HG03342 (cell line): ENCODE measurements at regions not wholly inside any gene's neighbourhood (a gene's known extent, or its start where the extent isn't known, plus 50 kb on each side); places are given as distances from the start of the nearest gene placed in this dataset.

Source experiments
- ATAC-seq: cut with Tn5 transposase; IDR thresholded peaks from one replicate; pipeline ENCODE4 v1.9.1; 2021; ENCODE audit warnings: mild to moderate bottlenecking, moderate library complexity; ENCODE audit not compliant: unreplicated experiment

GRCh38 chr18:44046376-44046975 is 634.2 kb upstream of the SETBP1 start:
- no peak for ATAC-seq

GRCh38 chr18:44047585-44047984 is 633.1 kb upstream of the SETBP1 start:
- no peak for ATAC-seq

- no peak for ATAC-seq
Measured at GRCh38 chr18:44048435-44048834, 632.3 kb upstream of the SETBP1 start.

GRCh38 chr18:44048846-44049245 is 631.8 kb upstream of the SETBP1 start:
- ATAC-seq, result no peak

GRCh38 chr18:44051026-44051425 is 629.7 kb upstream of the SETBP1 start:
- ATAC-seq, result no peak

- ATAC-seq, result no peak
Measured at GRCh38 chr18:44054514-44054913, 626.2 kb upstream of the SETBP1 start.

- ATAC-seq, result no peak
Measured at GRCh38 chr18:44060197-44060596, 620.5 kb upstream of the SETBP1 start.

- ATAC-seq, result no peak
Measured at GRCh38 chr18:44061438-44061837, 619.2 kb upstream of the SETBP1 start.

GRCh38 chr18:44062345-44062744 is 618.3 kb upstream of the SETBP1 start:
- ATAC-seq, result no peak

GRCh38 chr18:44065206-44065605 is 615.5 kb upstream of the SETBP1 start:
- ATAC-seq, result no peak

- no peak for ATAC-seq
Measured at GRCh38 chr18:44066541-44066940, 614.1 kb upstream of the SETBP1 start.

GRCh38 chr18:44067186-44067585 is 613.5 kb upstream of the SETBP1 start:
- ATAC-seq, result no peak

GRCh38 chr18:44075038-44075437 is 605.6 kb upstream of the SETBP1 start:
- ATAC-seq, result no peak

GRCh38 chr18:44079606-44080005 is 601.1 kb upstream of the SETBP1 start:
- no peak for ATAC-seq

GRCh38 chr18:44080054-44080453 is 600.6 kb upstream of the SETBP1 start:
- no peak for ATAC-seq

GRCh38 chr18:44089732-44090131 is 591.0 kb upstream of the SETBP1 start:
- ATAC-seq, result no peak

- no peak for ATAC-seq
Measured at GRCh38 chr18:44090453-44090852, 590.2 kb upstream of the SETBP1 start.

GRCh38 chr18:44093253-44093652 is 587.4 kb upstream of the SETBP1 start:
- ATAC-seq, result no peak

- no peak for ATAC-seq
Measured at GRCh38 chr18:44096016-44096415, 584.7 kb upstream of the SETBP1 start.

GRCh38 chr18:44098551-44099098 is 582.1 kb upstream of the SETBP1 start:
- no peak for ATAC-seq

GRCh38 chr18:44107187-44107586 is 573.5 kb upstream of the SETBP1 start:
- ATAC-seq, result no peak

GRCh38 chr18:44111337-44111736 is 569.4 kb upstream of the SETBP1 start:
- no peak for ATAC-seq

GRCh38 chr18:44117821-44118220 is 562.9 kb upstream of the SETBP1 start:
- ATAC-seq, result no peak
